A673 (cell line): ENCODE measurements at regions not wholly inside any gene's neighbourhood (a gene's known extent, or its start where the extent isn't known, plus 50 kb on each side); places are given as distances from the start of the nearest gene placed in this dataset.

Source experiments
- BruUV-seq: library from RNA; stranded (reverse); fragments of 400-500 nt; replicated peaks from 2 replicates; lab custom pipeline; 2021; lab: Mats Ljungman, UMichigan
- CTCF ChIA-PET: fragments of 300-600 bp; sonication (Branson Sonifier 250); formaldehyde crosslinking; loops from one replicate; lab custom pipeline; 2022; ENCODE audit warnings: antibody characterized with exemption; lab: Charles Lee
- POLR2A ChIA-PET: fragments of 300-600 bp; sonication (Branson Sonifier 250); formaldehyde crosslinking; loops from one replicate; lab custom pipeline; 2022; ENCODE audit warnings: antibody characterized with exemption; ENCODE audit not compliant: low non-redundant PET; lab: Charles Lee
- DNase-seq: peaks from one replicate; pipeline ENCODE4 v3.0.0-alpha.2; 2015; ENCODE audit warnings: low spot score
- H3K27ac ChIP-seq: fragments of 200-600 bp; sonication (generic); 2 replicates; pipeline ENCODE4 v1.5.1; 2016; ENCODE audit warnings: mixed run types, low read depth, mild to moderate bottlenecking, mixed read lengths, antibody characterized with exemption, low read length; ENCODE audit not compliant: poor library complexity, severe bottlenecking
- H3K27me3 ChIP-seq: fragments of 200-600 bp; sonication (generic); replicated peaks from 2 replicates; pipeline ENCODE4 v1.6.1; 2017; ENCODE audit warnings: mixed run types, low read depth, mild to moderate bottlenecking, mixed read lengths, antibody characterized with exemption, low read length; ENCODE audit not compliant: insufficient read depth, poor library complexity
- H3K36me3 ChIP-seq: fragments of 200-600 bp; sonication (generic); 2 replicates; pipeline ENCODE4 v1.6.1; 2016; ENCODE audit warnings: mixed run types, mild to moderate bottlenecking, mixed read lengths, antibody characterized with exemption, low read length; ENCODE audit not compliant: insufficient read depth, poor library complexity, severe bottlenecking
- H3K4me1 ChIP-seq: fragments of 200-600 bp; sonication (generic); 2 replicates; pipeline ENCODE4 v1.6.1; 2017; ENCODE audit warnings: mixed run types, mild to moderate bottlenecking, mixed read lengths, antibody characterized with exemption, low read length; ENCODE audit not compliant: insufficient read depth, poor library complexity, severe bottlenecking
- H3K4me3 ChIP-seq: fragments of 200-600 bp; sonication (generic); 2 replicates; pipeline ENCODE4 v1.5.1; 2016; ENCODE audit warnings: low read depth, mixed run types, mild to moderate bottlenecking, mixed read lengths, low read length; ENCODE audit not compliant: poor library complexity, severe bottlenecking
- H3K9me3 ChIP-seq: fragments of 200-600 bp; sonication (generic); 2 replicates; pipeline ENCODE4 v1.6.1; 2016; ENCODE audit warnings: mixed run types, low read depth, mild to moderate bottlenecking, mixed read lengths, antibody characterized with exemption, low read length; ENCODE audit not compliant: poor library complexity, severe bottlenecking
- EZH2 ChIP-seq: fragments of 200-600 bp; sonication (generic); IDR thresholded peaks from 2 replicates; pipeline ENCODE4 v1.6.1; 2017; ENCODE audit warnings: borderline replicate concordance, low read depth, mild to moderate bottlenecking, mixed read lengths, antibody characterized with exemption, low read length; ENCODE audit not compliant: poor library complexity, severe bottlenecking
- intact Hi-C: fragments of 100-400 bp; cut with micrococcal nuclease; formaldehyde crosslinking; loops from one replicate; pipeline ENCODE4 v1.10.0; 2022; ENCODE audit not compliant: unreplicated experiment
- TF ChIP-seq, protein P1 (sequence below): fragments of 300-800, 200-600 bp; sonication (generic); conservative IDR thresholded peaks from 2 replicates; pipeline ENCODE4 v1.5.1; 2017; ENCODE audit warnings: low read depth, mild to moderate bottlenecking, antibody characterized with exemption, low read length, moderate library complexity, mixed read lengths

GRCh38 chr16:54443352-54443751, 156.8 kb upstream of the IRX3 start:
- Histone ChIP-seq H3K27me3 (no peaks in the 10 kb centered on the region), H3K27ac (no peak overlapping the region), H3K4me1 (peaks cover 22% of the 10 kb centered on the region), H3K4me3 (no peak overlapping the region), H3K9me3 (no peaks in the 10 kb centered on the region), H3K36me3 (no peaks in the 10 kb centered on the region)
- no peak for DNase-seq
- BruUV-seq, result no TSS peak
- TF ChIP-seq, protein P1, sequence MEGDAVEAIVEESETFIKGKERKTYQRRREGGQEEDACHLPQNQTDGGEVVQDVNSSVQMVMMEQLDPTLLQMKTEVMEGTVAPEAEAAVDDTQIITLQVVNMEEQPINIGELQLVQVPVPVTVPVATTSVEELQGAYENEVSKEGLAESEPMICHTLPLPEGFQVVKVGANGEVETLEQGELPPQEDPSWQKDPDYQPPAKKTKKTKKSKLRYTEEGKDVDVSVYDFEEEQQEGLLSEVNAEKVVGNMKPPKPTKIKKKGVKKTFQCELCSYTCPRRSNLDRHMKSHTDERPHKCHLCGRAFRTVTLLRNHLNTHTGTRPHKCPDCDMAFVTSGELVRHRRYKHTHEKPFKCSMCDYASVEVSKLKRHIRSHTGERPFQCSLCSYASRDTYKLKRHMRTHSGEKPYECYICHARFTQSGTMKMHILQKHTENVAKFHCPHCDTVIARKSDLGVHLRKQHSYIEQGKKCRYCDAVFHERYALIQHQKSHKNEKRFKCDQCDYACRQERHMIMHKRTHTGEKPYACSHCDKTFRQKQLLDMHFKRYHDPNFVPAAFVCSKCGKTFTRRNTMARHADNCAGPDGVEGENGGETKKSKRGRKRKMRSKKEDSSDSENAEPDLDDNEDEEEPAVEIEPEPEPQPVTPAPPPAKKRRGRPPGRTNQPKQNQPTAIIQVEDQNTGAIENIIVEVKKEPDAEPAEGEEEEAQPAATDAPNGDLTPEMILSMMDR, result no peak
- no peak for TF ChIP-seq EZH2
- CTCF ChIA-PET, result no interaction called here
- POLR2A ChIA-PET, result interaction anchor here (0.7 kb wide), 1 partner anchor 277 kb away, joined by 3 read pairs; no protein-coding TSS in a partner anchor
- intact Hi-C loops, result no loop called here

DNA sequence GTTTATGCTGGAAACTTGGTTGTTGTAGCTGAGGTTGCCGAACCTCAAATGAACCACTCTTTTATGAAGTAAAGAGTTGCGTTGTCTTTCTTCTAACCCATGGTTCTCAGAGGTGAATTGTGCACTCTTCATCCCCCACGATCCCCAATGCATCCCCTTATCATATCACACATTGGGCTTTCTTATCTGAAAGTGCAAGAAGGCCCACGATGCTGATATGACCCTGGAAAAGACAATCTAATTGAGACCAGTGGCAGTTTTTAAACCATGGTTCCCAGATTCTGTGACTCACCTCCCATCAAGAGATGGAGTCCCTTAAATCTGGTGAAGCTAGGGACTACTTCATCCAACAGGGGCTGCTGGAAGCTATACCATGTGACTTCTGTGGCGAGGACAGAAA, 156.3 kb upstream of the IRX3 start:
- CTCF ChIA-PET, result no interaction called here
- POLR2A ChIA-PET, result no interaction called here
- no peak for DNase-seq
- Histone ChIP-seq H3K27ac (no peak overlapping the region), H3K27me3 (no peaks in the 10 kb centered on the region), H3K9me3 (no peaks in the 10 kb centered on the region), H3K4me1 (peaks cover 17% of the 10 kb centered on the region), H3K4me3 (no peak overlapping the region), H3K36me3 (no peaks in the 10 kb centered on the region)
- intact Hi-C loops, result no loop called here
- no TSS peak for BruUV-seq
- no peak for TF ChIP-seq EZH2
- TF ChIP-seq, protein P1, result no peak

GRCh38 chr16:54438469-54438868, 151.9 kb upstream of the IRX3 start:
- no peaks in the 10 kb centered on the region for H3K36me3 ChIP-seq
- ChIA-PET POLR2A (interaction anchor here (0.8 kb wide), 1 partner anchor 1022 kb away, joined by 7 read pairs; no protein-coding TSS in a partner anchor), CTCF (no interaction called here)
- DNase-seq, result no peak
- no peaks in the 10 kb centered on the region for H3K27me3 ChIP-seq
- intact Hi-C loops, result no loop called here
- H3K4me1 ChIP-seq, result no peaks in the 10 kb centered on the region
- no peak overlapping the region for H3K27ac ChIP-seq
- no peaks in the 10 kb centered on the region for H3K9me3 ChIP-seq
- no TSS peak for BruUV-seq
- TF ChIP-seq, protein P1, result no peak
- TF ChIP-seq EZH2, result no peak
- no peak overlapping the region for H3K4me3 ChIP-seq
